Stomach smooth muscle (tissue), 2 donors: ENCODE measurements at regions not wholly inside any gene's neighbourhood (a gene's known extent, or its start where the extent isn't known, plus 50 kb on each side); places are given as distances from the start of the nearest gene placed in this dataset.

Experiments used
- H3K27ac ChIP-seq: one replicate; pipeline ENCODE4 v1.7.0; 2013; ENCODE audit warnings: mild to moderate bottlenecking, low read length, inconsistent platforms
- H3K27me3 ChIP-seq, 2 donors: one replicate each; pipeline ENCODE4 v1.7.0; 2013; ENCODE audit warnings: low read length in 2 of 2; ENCODE audit not compliant: insufficient read depth in 2 of 2, control insufficient read depth in 1 of 2
- H3K36me3 ChIP-seq, 2 donors: one replicate each; pipeline ENCODE4 v1.7.0; 2013; ENCODE audit warnings: low read length in 2 of 2; ENCODE audit not compliant: control insufficient read depth in 2 of 2, insufficient read depth in 2 of 2
- H3K4me1 ChIP-seq: one replicate; pipeline ENCODE4 v1.7.0; 2013; ENCODE audit warnings: low read length; ENCODE audit not compliant: control insufficient read depth, insufficient read depth
- H3K4me3 ChIP-seq, 2 donors: one replicate each; pipeline ENCODE4 v1.7.0; 2013; ENCODE audit warnings: low read length in 2 of 2
- H3K9ac ChIP-seq, 2 donors: one replicate each; pipeline ENCODE4 v1.7.0; 2013; ENCODE audit warnings: low read length in 2 of 2, mild to moderate bottlenecking in 1 of 2
- H3K9me3 ChIP-seq, 2 donors: one replicate each; pipeline ENCODE4 v1.7.0; 2013; ENCODE audit warnings: low read length in 2 of 2; ENCODE audit not compliant: control insufficient read depth in 2 of 2
- donor health status: healthy.
- donor health status: Pancreatic carcinoma.

- no peak overlapping the region for H3K4me3 ChIP-seq
- no peaks in the 10 kb centered on the region for H3K4me1 ChIP-seq
- no peak overlapping the region for H3K27ac ChIP-seq
- no peak overlapping the region for H3K9ac ChIP-seq
- no peaks in the 10 kb centered on the region for H3K9me3 ChIP-seq
- H3K36me3 ChIP-seq: no peaks in the 10 kb centered on the region
- peaks cover 0 to 2% of the 10 kb centered on the region in 2 donors for H3K27me3 ChIP-seq
Measured at GRCh38 chr2:241924069-241924908, 54.8 kb downstream of the RTP5 start.

- Histone ChIP-seq H3K9ac (no peak overlapping the region), H3K9me3 (no peaks in the 10 kb centered on the region), H3K4me1 (no peaks in the 10 kb centered on the region), H3K36me3 (no peaks in the 10 kb centered on the region), H3K27me3 (peaks cover 0 to 2% of the 10 kb centered on the region in 2 donors), H3K27ac (no peak overlapping the region), H3K4me3 (no peak overlapping the region)
Measured at GRCh38 chr2:241924909-241925250, 55.4 kb downstream of the RTP5 start.

- no peak overlapping the region for H3K27ac ChIP-seq
- no peaks in the 10 kb centered on the region for H3K9me3 ChIP-seq
- no peaks in the 10 kb centered on the region for H3K36me3 ChIP-seq
- H3K4me3 ChIP-seq: no peak overlapping the region
- H3K4me1 ChIP-seq: no peaks in the 10 kb centered on the region
- peaks cover 0 to 2% of the 10 kb centered on the region in 2 donors for H3K27me3 ChIP-seq
- H3K9ac ChIP-seq: no peak overlapping the region
Measured at GRCh38 chr2:241925277-241925676, 55.7 kb downstream of the RTP5 start.

- H3K36me3 ChIP-seq: no peaks in the 10 kb centered on the region
- no peak overlapping the region for H3K9ac ChIP-seq
- H3K4me1 ChIP-seq: no peaks in the 10 kb centered on the region
- H3K9me3 ChIP-seq: no peaks in the 10 kb centered on the region
- H3K27me3 ChIP-seq: peaks cover 0 to 2% of the 10 kb centered on the region in 2 donors
- H3K27ac ChIP-seq: no peak overlapping the region
- no peak overlapping the region for H3K4me3 ChIP-seq
Measured at GRCh38 chr2:241925821-241926441, 56.4 kb downstream of the RTP5 start.

- H3K36me3 ChIP-seq: no peaks in the 10 kb centered on the region
- no peak overlapping the region for H3K9ac ChIP-seq
- no peaks in the 10 kb centered on the region for H3K4me1 ChIP-seq
- H3K27me3 ChIP-seq: peaks cover 0 to 2% of the 10 kb centered on the region in 2 donors
- no peak overlapping the region for H3K4me3 ChIP-seq
- H3K9me3 ChIP-seq: no peaks in the 10 kb centered on the region
- no peak overlapping the region for H3K27ac ChIP-seq
Measured at GRCh38 chr2:241926541-241927311, 57.2 kb downstream of the RTP5 start.

GRCh38 chr2:241929551-241930490 lies 60.3 kb downstream of the RTP5 start:
- no peak overlapping the region for H3K4me3 ChIP-seq
- no peaks in the 10 kb centered on the region for H3K36me3 ChIP-seq
- no peak overlapping the region for H3K9ac ChIP-seq
- no peaks in the 10 kb centered on the region for H3K9me3 ChIP-seq
- no peak overlapping the region for H3K27ac ChIP-seq
- H3K4me1 ChIP-seq: peaks cover 13% of the 10 kb centered on the region
- peaks cover 0 to under 1% of the 10 kb centered on the region in 2 donors for H3K27me3 ChIP-seq

- no peaks in the 10 kb centered on the region for H3K9me3 ChIP-seq
- no peaks in the 10 kb centered on the region for H3K27me3 ChIP-seq
- no peak overlapping the region for H3K27ac ChIP-seq
- H3K4me1 ChIP-seq: peaks cover 13% of the 10 kb centered on the region
- H3K36me3 ChIP-seq: no peaks in the 10 kb centered on the region
- H3K4me3 ChIP-seq: no peak overlapping the region
- H3K9ac ChIP-seq: no peak overlapping the region
Measured at GRCh38 chr2:241931084-241931975, 61.8 kb downstream of the RTP5 start.

GRCh38 chr2:241931976-241932898 lies 62.7 kb downstream of the RTP5 start:
- no peak overlapping the region for H3K9ac ChIP-seq
- H3K4me1 ChIP-seq: peaks cover 13% of the 10 kb centered on the region
- no peak overlapping the region for H3K4me3 ChIP-seq
- no peak overlapping the region for H3K27ac ChIP-seq
- H3K36me3 ChIP-seq: no peaks in the 10 kb centered on the region
- H3K9me3 ChIP-seq: no peaks in the 10 kb centered on the region
- peaks cover 0 to 9% of the 10 kb centered on the region in 2 donors for H3K27me3 ChIP-seq

GRCh38 chr2:241932899-241933178 lies 63.3 kb downstream of the RTP5 start:
- no peaks in the 10 kb centered on the region for H3K9me3 ChIP-seq
- H3K9ac ChIP-seq: no peak overlapping the region
- peaks cover 13% of the 10 kb centered on the region for H3K4me1 ChIP-seq
- H3K27ac ChIP-seq: no peak overlapping the region
- no peak overlapping the region for H3K4me3 ChIP-seq
- peaks cover 0 to 9% of the 10 kb centered on the region in 2 donors for H3K27me3 ChIP-seq
- no peaks in the 10 kb centered on the region for H3K36me3 ChIP-seq
